ENCODE measurements at regions not wholly inside any gene's neighbourhood (a gene's known extent, or its start where the extent isn't known, plus 50 kb on each side); places are given as distances from the start of the nearest gene placed in this dataset.

- peaks cover 3% of the 10 kb centered on the region for H3K27me3 Mint-ChIP-seq (ENCODE audit: insufficient read depth)
- no peaks in the 10 kb centered on the region for H3K36me3 Mint-ChIP-seq (ENCODE audit: low read depth)
- no peak overlapping the region for H3K4me3 Mint-ChIP-seq
- H3K27ac Mint-ChIP-seq: no peak overlapping the region
- peaks cover 18% of the 10 kb centered on the region for H3K9me3 Mint-ChIP-seq
- no peaks in the 10 kb centered on the region for H3K4me1 Mint-ChIP-seq (ENCODE audit: low read depth)
- TF ChIP-seq CTCF (IDR thresholded peaks at IDR 0.05): no peak
- no peak for DNase-seq
These were observed 545.6 kb upstream of the LCORL start for GRCh38 chr4:18566970-18567799.

- Mint-ChIP-seq H3K36me3 (ENCODE audit: low read depth) (no peaks in the 10 kb centered on the region), H3K4me1 (ENCODE audit: low read depth) (no peaks in the 10 kb centered on the region), H3K9me3 (peaks cover 34% of the 10 kb centered on the region), H3K27ac (no peak overlapping the region), H3K4me3 (no peak overlapping the region), H3K27me3 (ENCODE audit: insufficient read depth) (no peaks in the 10 kb centered on the region)
- DNase-seq: no peak
- TF ChIP-seq CTCF (IDR thresholded peaks at IDR 0.05): no peak
These were observed 537.9 kb upstream of the LCORL start for GRCh38 chr4:18559492-18559891.

- no peak for TF ChIP-seq CTCF (IDR thresholded peaks at IDR 0.05)
- DNase-seq: no peak
- H3K4me1 Mint-ChIP-seq (ENCODE audit: low read depth): no peaks in the 10 kb centered on the region
- no peak overlapping the region for H3K27ac Mint-ChIP-seq
- H3K4me3 Mint-ChIP-seq: no peak overlapping the region
- no peaks in the 10 kb centered on the region for H3K36me3 Mint-ChIP-seq (ENCODE audit: low read depth)
- H3K9me3 Mint-ChIP-seq: peaks cover 21% of the 10 kb centered on the region
- no peaks in the 10 kb centered on the region for H3K27me3 Mint-ChIP-seq (ENCODE audit: insufficient read depth)
These were observed 534.8 kb upstream of the LCORL start for GRCh38 chr4:18556402-18556801.

GRCh38 chr4:18540349-18540748 is 518.8 kb upstream of the LCORL start:
- peaks cover 3% of the 10 kb centered on the region for H3K9me3 Mint-ChIP-seq
- H3K4me3 Mint-ChIP-seq: no peak overlapping the region
- no peaks in the 10 kb centered on the region for H3K4me1 Mint-ChIP-seq (ENCODE audit: low read depth)
- DNase-seq: no peak
- peaks cover 2% of the 10 kb centered on the region; the same call in 1 of the 2 replicates for H3K27me3 Mint-ChIP-seq (ENCODE audit: insufficient read depth)
- no peak for TF ChIP-seq CTCF (IDR thresholded peaks at IDR 0.05)
- no peak overlapping the region for H3K27ac Mint-ChIP-seq
- H3K36me3 Mint-ChIP-seq (ENCODE audit: low read depth): no peaks in the 10 kb centered on the region

GRCh38 chr4:18538121-18538520 is 516.6 kb upstream of the LCORL start:
- Mint-ChIP-seq H3K27me3 (ENCODE audit: insufficient read depth) (peaks cover 2% of the 10 kb centered on the region; the same call in 1 of the 2 replicates), H3K27ac (no peak overlapping the region), H3K4me3 (no peak overlapping the region), H3K36me3 (ENCODE audit: low read depth) (no peaks in the 10 kb centered on the region), H3K4me1 (ENCODE audit: low read depth) (no peaks in the 10 kb centered on the region), H3K9me3 (peaks cover 7% of the 10 kb centered on the region)
- TF ChIP-seq CTCF (IDR thresholded peaks at IDR 0.05): no peak
- no peak for DNase-seq
